ENCODE measurements at regions not wholly inside any gene's neighbourhood (a gene's known extent, or its start where the extent isn't known, plus 50 kb on each side); places are given as distances from the start of the nearest gene placed in this dataset.

DNA sequence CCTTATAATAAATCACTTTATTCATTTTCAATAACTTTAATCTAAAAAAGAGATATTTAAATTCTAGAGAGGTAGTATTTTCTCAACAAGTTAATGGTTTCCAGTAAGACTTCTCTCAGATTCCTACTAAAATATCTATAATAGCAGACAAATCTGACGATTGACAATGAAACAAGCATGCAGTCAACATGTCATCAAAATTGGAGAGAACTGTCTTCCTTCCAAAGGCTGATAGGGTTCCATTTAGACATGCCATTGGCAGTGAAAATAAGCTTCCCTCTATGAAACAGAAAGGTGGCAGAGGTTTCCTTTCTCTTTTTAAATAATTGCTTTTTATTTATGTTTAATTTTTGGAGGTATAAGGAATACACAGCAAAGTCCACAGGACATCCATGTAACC lies 217.1 kb downstream of the POM121L12 start:
- Histone ChIP-seq H3K36me3 (ENCODE audit: control insufficient read depth in 3 of 3, insufficient read depth in 2 of 3, low read depth in 1 of 3, low read length in 3 of 3) (no peaks in the 10 kb centered on the region), H3K4me3 (ENCODE audit: low read depth in 1 of 3, low read length in 3 of 3) (no peak overlapping the region), H3K4me1 (ENCODE audit: control insufficient read depth in 3 of 3, insufficient read depth in 2 of 3, low read depth in 1 of 3, low read length in 2 of 3) (no peaks in the 10 kb centered on the region), H3K9me3 (ENCODE audit: control insufficient read depth in 2 of 2, insufficient read depth in 1 of 2, low read depth in 1 of 2, low read length in 1 of 2) (peaks cover 0 to 5% of the 10 kb centered on the region in 2 donors), H3K27ac (ENCODE audit: low read depth in 1 of 3, low read length in 2 of 3) (no peak overlapping the region), H3K27me3 (ENCODE audit: control insufficient read depth in 3 of 3, insufficient read depth in 3 of 3, low read length in 3 of 3) (no peaks in the 10 kb centered on the region)
- 40 to 82% (median 82%) methylated on average over 1 of the region's 1 CpG for WGBS, 3 donors
- no peak for DNase-seq
- no peak for FAIRE-seq

DNA sequence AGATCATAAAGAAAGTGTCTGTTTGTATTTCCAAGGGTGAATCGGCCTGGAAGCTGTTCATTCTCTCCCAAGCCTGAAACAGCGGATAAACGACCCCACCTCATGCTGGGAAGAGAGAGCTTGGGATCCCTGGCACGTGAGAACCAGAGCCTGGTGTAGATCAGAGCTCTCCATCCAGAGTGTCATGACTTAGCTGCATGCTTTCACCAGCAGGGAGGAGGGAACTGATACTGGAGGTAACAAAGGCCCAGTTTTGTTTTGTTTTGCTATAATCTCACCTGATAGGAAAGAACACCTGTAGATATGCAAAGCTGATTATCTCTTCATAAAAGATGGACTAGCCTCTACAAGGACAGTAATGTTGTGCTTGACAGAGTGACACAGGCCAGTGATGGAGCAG lies 236.6 kb downstream of the POM121L12 start:
- Histone ChIP-seq H3K27ac (ENCODE audit: low read depth in 1 of 3, low read length in 2 of 3) (no peak overlapping the region), H3K27me3 (ENCODE audit: control insufficient read depth in 3 of 3, insufficient read depth in 3 of 3, low read length in 3 of 3) (no peaks in the 10 kb centered on the region), H3K4me3 (ENCODE audit: low read depth in 1 of 3, low read length in 3 of 3) (no peak overlapping the region), H3K9me3 (ENCODE audit: control insufficient read depth in 2 of 2, insufficient read depth in 1 of 2, low read depth in 1 of 2, low read length in 1 of 2) (peaks cover 0 to 2% of the 10 kb centered on the region in 2 donors), H3K36me3 (ENCODE audit: control insufficient read depth in 3 of 3, insufficient read depth in 2 of 3, low read depth in 1 of 3, low read length in 3 of 3) (no peaks in the 10 kb centered on the region), H3K4me1 (ENCODE audit: control insufficient read depth in 3 of 3, insufficient read depth in 2 of 3, low read depth in 1 of 3, low read length in 2 of 3) (no peaks in the 10 kb centered on the region)
- FAIRE-seq (no peak), DNase-seq (no peak)
- 30 to 41% (median 32%) methylated on average over 4 of the region's 4 CpGs for WGBS, 3 donors

DNA sequence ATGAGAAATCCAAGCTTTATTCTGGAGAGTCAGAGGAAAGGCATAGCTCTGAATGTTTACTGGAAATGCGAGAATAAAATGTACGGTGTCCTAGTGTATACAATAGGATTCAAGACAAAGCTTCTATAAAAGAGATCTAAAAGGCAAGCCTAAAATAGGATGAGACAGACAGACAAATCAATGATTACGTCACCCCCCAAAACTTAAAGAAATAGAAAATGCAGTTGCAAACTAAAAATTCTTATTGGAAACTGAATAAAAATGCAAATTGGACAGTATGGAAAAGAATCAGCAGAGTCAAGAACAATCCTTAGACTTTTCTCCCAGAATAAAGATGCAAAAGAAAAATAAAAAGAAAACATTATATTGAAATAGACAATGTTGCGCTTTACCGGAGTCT lies 245.9 kb downstream of the POM121L12 start:
- FAIRE-seq, result no peak
- H3K4me1 ChIP-seq (ENCODE audit: control insufficient read depth in 3 of 3, insufficient read depth in 2 of 3, low read depth in 1 of 3, low read length in 2 of 3), result no peaks in the 10 kb centered on the region
- no peak overlapping the region for H3K27ac ChIP-seq (ENCODE audit: low read depth in 1 of 3, low read length in 2 of 3)
- no peak for DNase-seq
- no peaks in the 10 kb centered on the region for H3K27me3 ChIP-seq (ENCODE audit: control insufficient read depth in 3 of 3, insufficient read depth in 3 of 3, low read length in 3 of 3)
- no peaks in the 10 kb centered on the region for H3K9me3 ChIP-seq (ENCODE audit: control insufficient read depth in 2 of 2, insufficient read depth in 1 of 2, low read depth in 1 of 2, low read length in 1 of 2)
- H3K4me3 ChIP-seq (ENCODE audit: low read depth in 1 of 3, low read length in 3 of 3), result no peak overlapping the region
- WGBS, 3 donors, result 75 to 82% (median 80%) methylated on average over 5 of the region's 5 CpGs
- H3K36me3 ChIP-seq (ENCODE audit: control insufficient read depth in 3 of 3, insufficient read depth in 2 of 3, low read depth in 1 of 3, low read length in 3 of 3), result no peaks in the 10 kb centered on the region

DNA sequence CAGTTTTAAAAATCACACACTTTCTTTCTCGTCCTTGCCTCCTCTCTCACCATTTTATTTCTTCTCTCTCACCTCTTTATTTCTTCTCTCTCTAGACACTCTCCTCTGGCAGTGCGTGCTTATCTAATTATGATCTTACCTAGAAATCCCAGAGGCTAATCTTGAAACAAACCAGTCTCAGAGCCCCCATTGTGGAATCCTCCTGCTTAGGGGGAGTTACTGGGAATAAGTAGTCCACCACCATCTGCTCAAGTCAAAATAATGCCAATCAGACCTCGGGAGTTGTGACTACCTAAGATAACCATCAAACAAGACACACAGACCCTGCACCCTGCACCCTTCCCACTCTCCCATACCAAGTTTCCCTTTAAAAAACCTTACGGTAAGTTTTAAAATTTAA lies 256.9 kb downstream of the POM121L12 start:
- FAIRE-seq, result no peak
- DNase-seq, result no peak
- no peak overlapping the region for H3K4me3 ChIP-seq (ENCODE audit: low read depth in 1 of 3, low read length in 3 of 3)
- WGBS, 3 donors, result 60 to 70% (median 63%) methylated on average over 4 of the region's 4 CpGs
- no peaks in the 10 kb centered on the region for H3K27me3 ChIP-seq (ENCODE audit: control insufficient read depth in 3 of 3, insufficient read depth in 3 of 3, low read length in 3 of 3)
- H3K4me1 ChIP-seq (ENCODE audit: control insufficient read depth in 3 of 3, insufficient read depth in 2 of 3, low read depth in 1 of 3, low read length in 2 of 3), result no peaks in the 10 kb centered on the region
- H3K36me3 ChIP-seq (ENCODE audit: control insufficient read depth in 3 of 3, insufficient read depth in 2 of 3, low read depth in 1 of 3, low read length in 3 of 3), result no peaks in the 10 kb centered on the region
- peaks cover 4 to 5% of the 10 kb centered on the region in 2 donors for H3K9me3 ChIP-seq (ENCODE audit: control insufficient read depth in 2 of 2, insufficient read depth in 1 of 2, low read depth in 1 of 2, low read length in 1 of 2)
- H3K27ac ChIP-seq (ENCODE audit: low read depth in 1 of 3, low read length in 2 of 3), result no peak overlapping the region

DNA sequence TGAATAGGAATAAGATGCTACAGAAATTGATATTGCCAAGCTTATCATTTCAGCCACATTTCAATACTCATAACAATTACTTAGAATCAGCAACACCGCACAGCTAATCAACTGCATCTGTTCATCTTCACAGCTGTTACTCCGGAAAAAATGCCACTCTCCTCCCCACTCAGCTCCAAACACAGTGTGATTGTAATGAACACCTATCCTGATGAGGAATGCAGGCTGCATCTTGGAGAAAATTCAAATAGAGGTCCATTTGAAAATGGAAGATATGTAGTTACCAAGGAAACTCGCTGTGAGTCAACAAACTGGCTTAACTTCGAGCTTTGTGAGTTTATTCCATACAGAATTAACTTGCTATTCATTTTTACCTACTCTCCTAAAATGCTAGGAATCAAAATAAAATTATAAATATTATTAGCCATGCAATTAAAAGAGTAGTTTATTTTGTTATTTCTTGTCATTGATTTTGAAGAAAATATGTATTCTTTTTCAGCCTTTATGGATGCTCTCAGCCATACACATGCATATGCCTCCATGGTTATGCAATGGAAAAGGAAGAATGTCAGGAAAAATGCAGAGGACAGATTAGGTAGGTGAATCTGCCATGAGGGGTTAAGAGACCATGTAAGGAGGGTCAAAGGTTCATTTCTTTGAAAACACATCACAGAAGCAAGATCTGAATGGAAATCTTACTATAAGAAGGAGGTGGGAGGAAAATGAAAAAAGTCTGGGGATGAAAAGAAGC lies 267.2 kb downstream of the POM121L12 start:
- Histone ChIP-seq H3K9me3 (ENCODE audit: control insufficient read depth in 2 of 2, insufficient read depth in 1 of 2, low read depth in 1 of 2, low read length in 1 of 2) (no peaks in the 10 kb centered on the region), H3K36me3 (ENCODE audit: control insufficient read depth in 3 of 3, insufficient read depth in 2 of 3, low read depth in 1 of 3, low read length in 3 of 3) (no peaks in the 10 kb centered on the region), H3K27ac (ENCODE audit: low read depth in 1 of 3, low read length in 2 of 3) (no peak overlapping the region), H3K27me3 (ENCODE audit: control insufficient read depth in 3 of 3, insufficient read depth in 3 of 3, low read length in 3 of 3) (no peaks in the 10 kb centered on the region), H3K4me3 (ENCODE audit: low read depth in 1 of 3, low read length in 3 of 3) (no peak overlapping the region), H3K4me1 (ENCODE audit: control insufficient read depth in 3 of 3, insufficient read depth in 2 of 3, low read depth in 1 of 3, low read length in 2 of 3) (no peaks in the 10 kb centered on the region)
- DNase-seq, result no peak
- no peak for FAIRE-seq
- WGBS, 3 donors, result 63 to 66% (median 66%) methylated on average over 4 of the region's 4 CpGs

DNA sequence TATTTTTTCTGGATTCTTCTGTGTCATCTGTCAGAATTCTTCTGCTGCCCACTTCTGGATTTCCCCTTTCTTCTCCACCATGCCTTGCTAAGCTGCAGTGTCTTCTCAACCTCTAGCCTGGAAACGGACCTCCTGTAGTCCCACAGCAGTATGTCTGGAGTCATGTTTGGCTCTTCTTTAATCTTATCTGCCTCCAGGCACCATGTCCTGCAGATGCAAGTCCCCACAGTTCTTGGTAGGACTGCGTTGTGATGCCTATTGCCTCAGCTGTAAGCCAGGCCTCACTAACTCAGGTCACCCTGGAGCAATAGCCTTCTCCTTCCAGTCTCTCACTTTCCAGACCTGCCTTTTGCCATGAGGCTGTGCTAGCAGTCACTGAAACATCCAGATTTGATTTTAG lies 268.3 kb downstream of the POM121L12 start:
- no peak overlapping the region for H3K27ac ChIP-seq (ENCODE audit: low read depth in 1 of 3, low read length in 2 of 3)
- 64 to 75% (median 71%) methylated on average over 2 of the region's 2 CpGs for WGBS, 3 donors
- no peak for FAIRE-seq

DNA sequence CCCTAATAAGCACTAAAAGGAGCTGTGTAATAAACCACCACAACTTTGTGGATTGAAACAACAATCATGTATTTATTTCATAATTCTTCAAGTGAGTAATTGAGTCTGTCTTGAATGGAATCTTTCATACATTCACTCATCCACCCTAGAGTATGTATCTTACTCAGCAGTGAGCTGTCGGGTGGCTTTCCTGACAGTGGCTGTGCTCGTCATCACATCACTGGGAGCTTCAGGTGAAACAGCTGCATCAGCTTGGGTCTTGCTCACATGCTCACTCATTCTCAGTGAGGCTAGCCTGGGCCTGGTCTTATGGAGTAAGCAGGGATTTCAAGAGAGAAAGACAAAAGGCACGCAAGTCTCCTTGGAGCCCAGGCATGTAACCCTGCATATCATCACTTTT lies 271.4 kb downstream of the POM121L12 start:
- H3K9me3 ChIP-seq (ENCODE audit: control insufficient read depth in 2 of 2, insufficient read depth in 1 of 2, low read depth in 1 of 2, low read length in 1 of 2), result peaks cover 0 to 3% of the 10 kb centered on the region in 2 donors
- H3K27me3 ChIP-seq (ENCODE audit: control insufficient read depth in 3 of 3, insufficient read depth in 3 of 3, low read length in 3 of 3), result no peaks in the 10 kb centered on the region
- H3K36me3 ChIP-seq (ENCODE audit: control insufficient read depth in 3 of 3, insufficient read depth in 2 of 3, low read depth in 1 of 3, low read length in 3 of 3), result no peaks in the 10 kb centered on the region
- no peak overlapping the region for H3K27ac ChIP-seq (ENCODE audit: low read depth in 1 of 3, low read length in 2 of 3)
- no peak overlapping the region for H3K4me3 ChIP-seq (ENCODE audit: low read depth in 1 of 3, low read length in 3 of 3)
- H3K4me1 ChIP-seq (ENCODE audit: control insufficient read depth in 3 of 3, insufficient read depth in 2 of 3, low read depth in 1 of 3, low read length in 2 of 3), result no peaks in the 10 kb centered on the region
- WGBS, 3 donors, result 84 to 91% (median 89%) methylated on average over 3 of the region's 3 CpGs
- DNase-seq (no peak), FAIRE-seq (no peak)

More for the DNA sequence above, 268.3 kb downstream of the POM121L12 start:
- no peaks in the 10 kb centered on the region for H3K9me3 ChIP-seq (ENCODE audit: control insufficient read depth in 2 of 2, insufficient read depth in 1 of 2, low read depth in 1 of 2, low read length in 1 of 2)
- H3K27me3 ChIP-seq (ENCODE audit: control insufficient read depth in 3 of 3, insufficient read depth in 3 of 3, low read length in 3 of 3), result no peaks in the 10 kb centered on the region
- DNase-seq, result no peak
- H3K36me3 ChIP-seq (ENCODE audit: control insufficient read depth in 3 of 3, insufficient read depth in 2 of 3, low read depth in 1 of 3, low read length in 3 of 3), result no peaks in the 10 kb centered on the region
- no peak overlapping the region for H3K4me3 ChIP-seq (ENCODE audit: low read depth in 1 of 3, low read length in 3 of 3)
- no peaks in the 10 kb centered on the region for H3K4me1 ChIP-seq (ENCODE audit: control insufficient read depth in 3 of 3, insufficient read depth in 2 of 3, low read depth in 1 of 3, low read length in 2 of 3)

DNA sequence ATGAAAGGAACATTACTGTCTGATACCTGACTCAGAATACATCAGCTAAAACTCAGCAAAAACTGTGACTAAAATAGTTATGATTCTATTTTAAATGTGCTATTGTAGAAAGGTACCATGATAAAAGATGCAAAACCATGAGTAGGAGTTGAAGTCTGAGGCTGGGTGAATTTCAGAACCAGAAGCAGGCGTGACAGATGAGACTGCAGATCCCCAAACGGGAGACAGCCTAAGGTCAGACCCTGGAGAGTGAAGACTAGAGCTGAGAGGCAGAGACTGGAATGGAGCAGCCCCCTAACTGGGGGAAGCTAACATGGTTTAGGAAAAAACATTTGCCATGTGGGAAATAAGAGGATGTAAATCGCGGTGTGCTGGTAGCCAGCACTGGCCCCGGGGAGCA lies 275.8 kb downstream of the POM121L12 start:
- WGBS, 3 donors, result 36 to 70% (median 52%) methylated on average over 5 of the region's 5 CpGs
- Histone ChIP-seq H3K27me3 (ENCODE audit: control insufficient read depth in 3 of 3, insufficient read depth in 3 of 3, low read length in 3 of 3) (no peaks in the 10 kb centered on the region), H3K4me3 (ENCODE audit: low read depth in 1 of 3, low read length in 3 of 3) (no peak overlapping the region), H3K4me1 (ENCODE audit: control insufficient read depth in 3 of 3, insufficient read depth in 2 of 3, low read depth in 1 of 3, low read length in 2 of 3) (no peaks in the 10 kb centered on the region), H3K36me3 (ENCODE audit: control insufficient read depth in 3 of 3, insufficient read depth in 2 of 3, low read depth in 1 of 3, low read length in 3 of 3) (no peaks in the 10 kb centered on the region), H3K9me3 (ENCODE audit: control insufficient read depth in 2 of 2, insufficient read depth in 1 of 2, low read depth in 1 of 2, low read length in 1 of 2) (peaks cover 0 to 5% of the 10 kb centered on the region in 2 donors), H3K27ac (ENCODE audit: low read depth in 1 of 3, low read length in 2 of 3) (no peak overlapping the region)
- no peak for FAIRE-seq
- no peak for DNase-seq

DNA sequence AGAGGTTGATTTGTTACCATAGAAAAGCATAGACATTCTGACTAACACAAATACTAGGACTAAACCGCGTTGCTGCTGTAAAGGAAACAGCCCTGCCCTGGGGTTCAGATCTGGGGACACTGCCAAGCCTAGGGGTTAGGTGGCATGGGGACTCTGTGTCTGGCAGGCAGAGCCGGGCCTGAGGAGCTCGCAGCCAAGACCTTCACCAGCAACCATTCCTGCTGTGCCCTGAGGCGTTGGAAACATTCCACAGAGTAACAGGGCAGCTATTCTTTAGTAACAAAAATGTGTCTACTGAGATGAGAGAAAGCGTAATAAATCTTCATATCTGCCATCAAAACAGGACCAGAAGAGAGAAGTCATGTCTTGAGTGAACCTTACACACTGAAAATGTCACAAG lies 280.5 kb downstream of the POM121L12 start:
- Histone ChIP-seq H3K36me3 (ENCODE audit: control insufficient read depth in 3 of 3, insufficient read depth in 2 of 3, low read depth in 1 of 3, low read length in 3 of 3) (no peaks in the 10 kb centered on the region), H3K27ac (ENCODE audit: low read depth in 1 of 3, low read length in 2 of 3) (no peak overlapping the region), H3K9me3 (ENCODE audit: control insufficient read depth in 2 of 2, insufficient read depth in 1 of 2, low read depth in 1 of 2, low read length in 1 of 2) (peaks cover 0 to 1% of the 10 kb centered on the region in 2 donors), H3K27me3 (ENCODE audit: control insufficient read depth in 3 of 3, insufficient read depth in 3 of 3, low read length in 3 of 3) (no peaks in the 10 kb centered on the region), H3K4me3 (ENCODE audit: low read depth in 1 of 3, low read length in 3 of 3) (no peak overlapping the region), H3K4me1 (ENCODE audit: control insufficient read depth in 3 of 3, insufficient read depth in 2 of 3, low read depth in 1 of 3, low read length in 2 of 3) (no peaks in the 10 kb centered on the region)
- 63 to 74% (median 73%) methylated on average over 6 of the region's 6 CpGs for WGBS, 3 donors
- FAIRE-seq (no peak), DNase-seq (no peak)
